ENCODE measurements at regions not wholly inside any gene's neighbourhood (a gene's known extent, or its start where the extent isn't known, plus 50 kb on each side); places are given as distances from the start of the nearest gene placed in this dataset.
"Not testable (repeated sequence)": the region's sequence is repeated elsewhere in the genome, so short reads cannot be mapped to it uniquely, and the experiment has no call there.

- DNase-seq = no peak
Measured at GRCh38 chr17:33950061-33950460, 305.0 kb upstream of the CCL2 start.

- DNase-seq = no peak
Measured at GRCh38 chr17:33952425-33952824, 302.7 kb upstream of the CCL2 start.

- DNase-seq = no peak
Measured at GRCh38 chr17:33954597-33954996, 300.5 kb upstream of the CCL2 start.

GRCh38 chr17:33955461-33955860 lies 299.6 kb upstream of the CCL2 start:
- no peak for DNase-seq

GRCh38 chr17:33959098-33959497 lies 296.0 kb upstream of the CCL2 start:
- not testable (repeated sequence) for DNase-seq

GRCh38 chr17:33962857-33963655 lies 292.0 kb upstream of the CCL2 start:
- DNase-seq = no peak

- DNase-seq = peak; percentile 44
Measured at GRCh38 chr17:33964344-33964979, 290.6 kb upstream of the CCL2 start.

- no peak for DNase-seq
Measured at GRCh38 chr17:33966410-33967059, 288.6 kb upstream of the CCL2 start.

- peak; percentile 41 for DNase-seq
Measured at GRCh38 chr17:33967608-33968349, 287.3 kb upstream of the CCL2 start.

GRCh38 chr17:33968350-33969044 lies 286.6 kb upstream of the CCL2 start:
- peak; percentile 83 for DNase-seq

- DNase-seq = no peak
Measured at GRCh38 chr17:33970279-33970678, 284.8 kb upstream of the CCL2 start.

GRCh38 chr17:33972763-33973162 lies 282.3 kb upstream of the CCL2 start:
- no peak for DNase-seq

- no peak for DNase-seq
Measured at GRCh38 chr17:33973491-33973890, 281.6 kb upstream of the CCL2 start.

- no peak for DNase-seq
Measured at GRCh38 chr17:33974276-33974675, 280.8 kb upstream of the CCL2 start.

- no peak for DNase-seq
Measured at GRCh38 chr17:33976831-33977230, 278.3 kb upstream of the CCL2 start.

- DNase-seq = no peak
Measured at GRCh38 chr17:33977729-33978514, 277.2 kb upstream of the CCL2 start.

GRCh38 chr17:33978889-33979288 lies 276.2 kb upstream of the CCL2 start:
- DNase-seq = no peak

GRCh38 chr17:33980193-33980592 lies 274.9 kb upstream of the CCL2 start:
- no peak for DNase-seq

- no peak for DNase-seq
Measured at GRCh38 chr17:33981711-33982601, 273.1 kb upstream of the CCL2 start.

GRCh38 chr17:33982909-33983308 lies 272.2 kb upstream of the CCL2 start:
- no peak for DNase-seq
